ENCODE measurements at regions not wholly inside any gene's neighbourhood (a gene's known extent, or its start where the extent isn't known, plus 50 kb on each side); places are given as distances from the start of the nearest gene placed in this dataset.

DNA sequence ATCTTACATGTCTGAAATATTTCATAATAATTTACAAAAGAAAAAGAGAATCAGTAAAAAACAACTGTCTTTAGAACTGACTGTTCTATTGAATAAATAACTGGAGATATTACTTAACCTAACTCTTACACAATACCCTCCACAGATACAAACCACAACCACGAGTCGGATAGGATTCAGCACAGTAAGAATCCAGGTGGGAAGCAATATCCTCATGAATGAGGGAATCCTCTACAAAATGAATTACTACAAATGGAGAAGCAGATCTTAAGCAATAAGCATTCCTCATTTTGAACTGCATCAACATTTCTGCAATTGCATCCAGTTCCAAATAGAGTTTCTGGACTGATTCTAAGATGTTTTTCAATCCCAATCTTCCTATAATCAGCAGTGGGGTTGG, 227.1 kb downstream of the SH2D1A start:
- TF ChIP-seq EZH2 (IDR thresholded peaks at IDR 0.05; ENCODE audit: borderline replicate concordance, insufficient read depth, low read depth, low read length, poor library complexity, severe bottlenecking): no peak
- no peak for TF ChIP-seq CTCF (IDR thresholded peaks at IDR 0.05)
